CD4-positive, alpha-beta T cell (primary cell): ENCODE measurements at regions not wholly inside any gene's neighbourhood (a gene's known extent, or its start where the extent isn't known, plus 50 kb on each side); places are given as distances from the start of the nearest gene placed in this dataset.

ENCODE experiments used
- ATAC-seq: fragments of 200-7000 bp; cut with Tn5 transposase; one replicate; pipeline ENCODE4 v1.10.0; 2022; ENCODE audit warnings: mild to moderate bottlenecking; ENCODE audit not compliant: poor library complexity
- CTCF ChIA-PET: fragments of 350-600 bp; sonication (Branson Sonifier 250); formaldehyde crosslinking; loops from one replicate; lab custom pipeline; 2021; ENCODE audit warnings: antibody characterized with exemption, inconsistent platforms; lab: Charles Lee
- POLR2A ChIA-PET: fragments of 350-600 bp; sonication (Branson Sonifier 250); formaldehyde crosslinking; loops from one replicate; lab custom pipeline; 2021; ENCODE audit warnings: antibody characterized with exemption, inconsistent platforms; lab: Charles Lee
- DNase-seq, 14 experiments: peaks; one replicate each; pipeline ENCODE4 v3.0.0-alpha.2; 2013 to 2020; ENCODE audit warnings: mixed read lengths in 2 of 14
- H3K27ac ChIP-seq, 2 donors: one replicate each; pipeline versions ENCODE4 v1.5.1 to v1.7.0; 2013; ENCODE audit warnings: low read length in 2 of 2, low read depth in 1 of 2, mild to moderate bottlenecking in 1 of 2
- H3K27me3 ChIP-seq, 2 experiments: 1 replicate in 1 of 2; 2 replicates in 1 of 2; pipeline versions ENCODE4 v1.6.1 to v1.7.0; 2013; ENCODE audit warnings: low read length in 2 of 2, control low read depth in 1 of 2, mild to moderate bottlenecking in 1 of 2, moderate library complexity in 1 of 2; ENCODE audit not compliant: insufficient read depth in 2 of 2, control insufficient read depth in 1 of 2
- H3K36me3 ChIP-seq: one replicate; pipeline ENCODE4 v1.6.1; 2013; ENCODE audit warnings: low read length, control low read depth; ENCODE audit not compliant: insufficient read depth
- H3K4me1 ChIP-seq: one replicate; pipeline ENCODE4 v1.6.1; 2013; ENCODE audit warnings: low read length, control low read depth; ENCODE audit not compliant: insufficient read depth
- H3K4me3 ChIP-seq: one replicate; pipeline ENCODE4 v1.5.1; 2013; ENCODE audit warnings: mild to moderate bottlenecking, low read length, moderate library complexity
- H3K9me3 ChIP-seq, 2 experiments: 1 replicate in 1 of 2; 2 replicates in 1 of 2; pipeline versions ENCODE4 v1.6.1 to v1.7.0; 2013; ENCODE audit warnings: low read length in 2 of 2, mild to moderate bottlenecking in 2 of 2, control low read depth in 1 of 2, moderate library complexity in 1 of 2; ENCODE audit not compliant: control insufficient read depth in 1 of 2, insufficient read depth in 1 of 2
- H3K27ac Mint-ChIP-seq: one replicate; pipeline ENCODE4 v1.8.0; 2020; ENCODE audit warnings: mixed read lengths
- H3K27me3 Mint-ChIP-seq: one replicate; pipeline ENCODE4 v1.8.0; 2021; ENCODE audit warnings: mixed read lengths
- H3K36me3 Mint-ChIP-seq: one replicate; pipeline ENCODE4 v1.8.0; 2021; ENCODE audit warnings: low read depth, mixed read lengths
- H3K4me1 Mint-ChIP-seq: one replicate; pipeline ENCODE4 v1.8.0; 2021; ENCODE audit warnings: low read depth, mixed read lengths
- H3K4me3 Mint-ChIP-seq: one replicate; pipeline ENCODE4 v1.8.0; 2020; ENCODE audit warnings: mild to moderate bottlenecking, mixed read lengths
- H3K9me3 Mint-ChIP-seq: one replicate; pipeline ENCODE4 v1.8.0; 2020; ENCODE audit warnings: mixed read lengths
- intact Hi-C, 2 experiments: fragments of 100-400 bp; cut with DNase I in 1 of 2; cut with micrococcal nuclease in 1 of 2; formaldehyde crosslinking; loops; one replicate each; pipeline versions ENCODE4 v1.15.1 to v1.9.0; 2023 to 2025; cut with DNase I, micrococcal nuclease
- TF ChIP-seq, protein P1 (sequence below): fragments of 200-600 bp; IDR thresholded peaks from one replicate; pipeline ENCODE4 v1.8.0; 2022; ENCODE audit warnings: antibody characterized with exemption, mild to moderate bottlenecking

DNA sequence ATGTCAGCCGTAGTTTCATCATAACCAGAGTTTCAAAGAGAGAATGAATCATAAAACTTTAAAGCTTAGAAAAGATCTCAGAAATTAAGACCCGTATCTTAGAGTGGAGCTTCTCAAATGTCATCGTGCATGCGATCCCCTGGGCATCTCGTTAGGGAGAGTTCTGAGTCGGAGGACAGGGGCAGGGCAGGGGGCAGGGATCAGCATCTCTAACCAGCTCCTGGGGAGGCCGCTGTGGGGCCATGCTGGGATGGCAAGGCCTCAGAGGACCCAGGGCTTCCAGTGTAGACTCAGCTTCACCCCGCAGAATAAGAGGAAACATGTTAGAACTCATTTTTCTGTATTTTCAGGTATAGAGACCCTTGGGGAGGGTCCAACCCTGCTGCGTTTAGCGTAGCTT, 72.0 kb upstream of the AFDN start:
- CTCF ChIA-PET = no interaction called here
- H3K9me3 Mint-ChIP-seq = no peaks in the 10 kb centered on the region

DNA sequence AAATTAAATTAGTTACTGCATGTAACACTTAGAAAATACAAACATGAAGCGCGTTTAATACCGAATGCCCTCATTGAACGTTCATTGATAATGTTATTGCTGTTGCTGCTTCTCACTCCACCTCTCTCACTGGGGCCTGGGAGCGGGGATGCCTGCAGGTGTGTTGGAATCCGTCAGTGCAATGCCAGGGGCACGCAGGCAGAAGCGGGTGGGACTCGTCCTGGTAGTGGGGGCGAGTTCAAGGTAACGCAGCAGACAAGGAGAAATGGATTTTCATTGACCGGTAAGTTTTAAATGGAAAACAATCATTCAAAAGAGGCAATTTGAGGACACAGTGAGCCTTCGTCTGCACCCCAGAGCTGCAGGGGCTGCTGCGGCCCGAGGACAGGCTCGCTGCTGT, 71.2 kb upstream of the AFDN start:
- no peak overlapping the region for H3K27ac ChIP-seq
- H3K27me3 ChIP-seq = peaks cover 4% of the 10 kb centered on the region in 2 experiments
- no peak overlapping the region for H3K4me3 ChIP-seq
- no peaks in the 10 kb centered on the region for H3K4me1 Mint-ChIP-seq
- no peak overlapping the region for H3K27ac Mint-ChIP-seq
- no peak overlapping the region for H3K4me3 Mint-ChIP-seq
- intact Hi-C loops = no loop called here
- ChIA-PET POLR2A (no interaction called here), CTCF (no interaction called here)
- no peaks in the 10 kb centered on the region for H3K9me3 Mint-ChIP-seq
- peaks cover 0 to 4% of the 10 kb centered on the region in 2 experiments for H3K9me3 ChIP-seq
- DNase-seq = no peak
- no peaks in the 10 kb centered on the region for H3K4me1 ChIP-seq
- ATAC-seq = no peak
- no peaks in the 10 kb centered on the region for H3K36me3 ChIP-seq
- TF ChIP-seq, protein P1, sequence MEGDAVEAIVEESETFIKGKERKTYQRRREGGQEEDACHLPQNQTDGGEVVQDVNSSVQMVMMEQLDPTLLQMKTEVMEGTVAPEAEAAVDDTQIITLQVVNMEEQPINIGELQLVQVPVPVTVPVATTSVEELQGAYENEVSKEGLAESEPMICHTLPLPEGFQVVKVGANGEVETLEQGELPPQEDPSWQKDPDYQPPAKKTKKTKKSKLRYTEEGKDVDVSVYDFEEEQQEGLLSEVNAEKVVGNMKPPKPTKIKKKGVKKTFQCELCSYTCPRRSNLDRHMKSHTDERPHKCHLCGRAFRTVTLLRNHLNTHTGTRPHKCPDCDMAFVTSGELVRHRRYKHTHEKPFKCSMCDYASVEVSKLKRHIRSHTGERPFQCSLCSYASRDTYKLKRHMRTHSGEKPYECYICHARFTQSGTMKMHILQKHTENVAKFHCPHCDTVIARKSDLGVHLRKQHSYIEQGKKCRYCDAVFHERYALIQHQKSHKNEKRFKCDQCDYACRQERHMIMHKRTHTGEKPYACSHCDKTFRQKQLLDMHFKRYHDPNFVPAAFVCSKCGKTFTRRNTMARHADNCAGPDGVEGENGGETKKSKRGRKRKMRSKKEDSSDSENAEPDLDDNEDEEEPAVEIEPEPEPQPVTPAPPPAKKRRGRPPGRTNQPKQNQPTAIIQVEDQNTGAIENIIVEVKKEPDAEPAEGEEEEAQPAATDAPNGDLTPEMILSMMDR = no peak
- peaks cover 27% of the 10 kb centered on the region for H3K27me3 Mint-ChIP-seq
- H3K36me3 Mint-ChIP-seq = no peaks in the 10 kb centered on the region

More for the DNA sequence above, 72.0 kb upstream of the AFDN start:
- POLR2A ChIA-PET = no interaction called here
- H3K27me3 ChIP-seq = peaks cover 4% of the 10 kb centered on the region in 2 experiments
- H3K4me3 ChIP-seq = no peak overlapping the region
- intact Hi-C loops = no loop called here
- TF ChIP-seq, protein P1 = no peak
- peaks cover 0 to 4% of the 10 kb centered on the region in 2 experiments for H3K9me3 ChIP-seq
- Mint-ChIP-seq H3K36me3 (no peaks in the 10 kb centered on the region), H3K27ac (no peak overlapping the region), H3K4me3 (no peak overlapping the region), H3K27me3 (peaks cover 27% of the 10 kb centered on the region), H3K4me1 (no peaks in the 10 kb centered on the region)
- no peak for ATAC-seq
- no peaks in the 10 kb centered on the region for H3K4me1 ChIP-seq
- H3K36me3 ChIP-seq = no peaks in the 10 kb centered on the region
- DNase-seq = no peak
- H3K27ac ChIP-seq = no peak overlapping the region

DNA sequence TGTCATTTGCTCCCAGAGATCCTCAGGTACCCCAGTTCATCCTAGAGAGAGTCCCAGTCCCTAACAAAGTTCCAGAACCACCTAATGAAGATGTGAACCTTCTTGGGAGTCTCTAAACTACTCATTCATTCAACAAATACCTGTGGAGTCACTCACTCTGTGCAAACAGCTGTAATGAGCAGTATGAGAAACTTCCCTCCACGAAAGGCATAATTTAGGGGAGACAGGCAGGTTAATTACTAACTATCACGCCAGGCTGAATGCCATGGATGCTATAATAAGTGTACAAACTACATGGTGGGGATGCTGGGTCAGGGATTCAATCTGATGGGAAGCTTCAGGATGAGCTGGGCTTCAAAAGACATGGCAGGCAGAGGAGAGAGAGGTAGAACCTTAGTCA, 70.1 kb upstream of the AFDN start:
- peaks cover 23% of the 10 kb centered on the region for H3K27me3 Mint-ChIP-seq

More for the DNA sequence above, 70.1 kb upstream of the AFDN start:
- DNase-seq (no peak), ATAC-seq (no peak)
- TF ChIP-seq, protein P1 = no peak
- intact Hi-C loops = no loop called here
- H3K27ac ChIP-seq = no peak overlapping the region
- Mint-ChIP-seq H3K4me3 (no peak overlapping the region), H3K4me1 (no peaks in the 10 kb centered on the region), H3K36me3 (no peaks in the 10 kb centered on the region), H3K9me3 (no peaks in the 10 kb centered on the region), H3K27ac (no peak overlapping the region)
- CTCF ChIA-PET = no interaction called here
- POLR2A ChIA-PET = no interaction called here
- H3K4me1 ChIP-seq = no peaks in the 10 kb centered on the region
- H3K4me3 ChIP-seq = no peak overlapping the region
- H3K36me3 ChIP-seq = no peaks in the 10 kb centered on the region
- peaks cover 0 to 4% of the 10 kb centered on the region in 2 experiments for H3K27me3 ChIP-seq
- H3K9me3 ChIP-seq = peaks cover 0 to 4% of the 10 kb centered on the region in 2 experiments
